ENCODE measurements at regions not wholly inside any gene's neighbourhood (a gene's known extent, or its start where the extent isn't known, plus 50 kb on each side); places are given as distances from the start of the nearest gene placed in this dataset.
"Not testable (repeated sequence)": the region's sequence is repeated elsewhere in the genome, so short reads cannot be mapped to it uniquely, and the experiment has no call there.

DNA sequence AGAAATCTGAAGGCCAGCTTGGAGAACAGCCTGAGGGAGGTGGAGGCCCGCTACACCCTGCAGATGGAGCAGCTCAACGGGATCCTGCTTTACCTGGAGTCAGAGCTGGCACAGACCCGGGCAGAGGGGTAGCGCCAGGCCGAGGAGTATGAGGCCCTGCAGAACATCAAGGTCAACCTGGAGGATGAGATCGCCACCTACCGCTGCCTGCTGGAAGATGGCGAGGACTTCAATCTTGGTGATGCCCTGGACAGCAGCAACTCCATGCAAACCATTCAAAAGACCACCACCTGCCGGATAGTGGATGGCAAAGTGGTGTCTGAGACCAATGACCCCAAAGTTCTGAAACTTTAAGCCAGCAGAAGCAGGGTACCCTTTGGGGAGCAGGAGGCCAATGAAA, 318.4 kb downstream of the ZFHX3 start:
- DNase-seq (ENCODE audit: low spot score) = not testable (repeated sequence)

GRCh38 chr16:72728516-72728915, 319.4 kb downstream of the ZFHX3 start:
- no peak overlapping the region for H3K27ac Mint-ChIP-seq
- no peaks in the 10 kb centered on the region for H3K4me1 Mint-ChIP-seq (ENCODE audit: low read depth)
- no peaks in the 10 kb centered on the region for H3K9me3 Mint-ChIP-seq
- peaks cover 2% of the 10 kb centered on the region for H3K27me3 Mint-ChIP-seq (ENCODE audit: low read depth)
- no peak overlapping the region for H3K4me3 Mint-ChIP-seq
- no peaks in the 10 kb centered on the region for H3K36me3 Mint-ChIP-seq (ENCODE audit: low read depth)
- DNase-seq (ENCODE audit: low spot score) = no peak

More for the DNA sequence above, 318.4 kb downstream of the ZFHX3 start:
- H3K9me3 Mint-ChIP-seq; H3K27ac Mint-ChIP-seq; H3K4me3 Mint-ChIP-seq; H3K27me3 Mint-ChIP-seq (ENCODE audit: low read depth); H3K36me3 Mint-ChIP-seq (ENCODE audit: low read depth); H3K4me1 Mint-ChIP-seq (ENCODE audit: low read depth): not testable (repeated sequence)

- Mint-ChIP-seq H3K27ac (no peak overlapping the region), H3K9me3 (no peaks in the 10 kb centered on the region), H3K4me3 (no peak overlapping the region), H3K4me1 (ENCODE audit: low read depth) (no peaks in the 10 kb centered on the region), H3K27me3 (ENCODE audit: low read depth) (no peaks in the 10 kb centered on the region), H3K36me3 (ENCODE audit: low read depth) (no peaks in the 10 kb centered on the region)
- DNase-seq (ENCODE audit: low spot score) = no peak
Observed at GRCh38 chr16:72727565-72727964, 320.4 kb downstream of the ZFHX3 start.

DNA sequence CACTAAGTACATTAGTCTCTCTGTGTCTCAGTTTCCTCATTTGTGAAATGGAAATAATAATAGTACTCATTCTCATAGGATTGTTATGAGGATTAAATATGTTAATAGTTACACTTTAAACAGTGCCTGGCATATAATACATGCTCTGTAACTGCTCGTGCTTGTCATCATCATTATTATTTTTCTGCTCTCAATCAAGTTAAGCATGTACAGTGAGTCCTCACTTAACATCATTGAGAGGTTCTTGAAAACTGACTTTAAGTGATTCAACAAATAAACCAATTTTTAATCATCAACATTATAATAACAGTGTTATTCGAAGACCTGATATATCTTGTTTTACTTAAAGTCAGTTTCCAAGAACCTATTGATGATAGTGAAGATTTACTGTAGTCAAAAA, 322.3 kb downstream of the ZFHX3 start:
- Mint-ChIP-seq H3K36me3 (ENCODE audit: low read depth) (no peaks in the 10 kb centered on the region), H3K27ac (no peak overlapping the region), H3K4me3 (no peak overlapping the region), H3K27me3 (ENCODE audit: low read depth) (no peaks in the 10 kb centered on the region), H3K9me3 (no peaks in the 10 kb centered on the region), H3K4me1 (ENCODE audit: low read depth) (no peaks in the 10 kb centered on the region)
- DNase-seq (ENCODE audit: low spot score) = no peak

GRCh38 chr16:72723781-72724180, 324.1 kb downstream of the ZFHX3 start:
- H3K4me3 Mint-ChIP-seq = no peak overlapping the region
- H3K9me3 Mint-ChIP-seq = no peaks in the 10 kb centered on the region
- no peak for DNase-seq (ENCODE audit: low spot score)
- H3K27ac Mint-ChIP-seq = no peak overlapping the region
- H3K27me3 Mint-ChIP-seq (ENCODE audit: low read depth) = no peaks in the 10 kb centered on the region
- no peaks in the 10 kb centered on the region for H3K36me3 Mint-ChIP-seq (ENCODE audit: low read depth)
- no peaks in the 10 kb centered on the region for H3K4me1 Mint-ChIP-seq (ENCODE audit: low read depth)

- Mint-ChIP-seq H3K4me1 (ENCODE audit: low read depth) (no peaks in the 10 kb centered on the region), H3K27me3 (ENCODE audit: low read depth) (no peaks in the 10 kb centered on the region), H3K36me3 (ENCODE audit: low read depth) (no peaks in the 10 kb centered on the region), H3K4me3 (no peak overlapping the region), H3K9me3 (no peaks in the 10 kb centered on the region), H3K27ac (no peak overlapping the region)
- DNase-seq (ENCODE audit: low spot score) = no peak
Observed at GRCh38 chr16:72722552-72722951, 325.4 kb downstream of the ZFHX3 start.

- Mint-ChIP-seq H3K27me3 (ENCODE audit: low read depth) (no peaks in the 10 kb centered on the region), H3K27ac (no peak overlapping the region), H3K36me3 (ENCODE audit: low read depth) (no peaks in the 10 kb centered on the region), H3K4me1 (ENCODE audit: low read depth) (no peaks in the 10 kb centered on the region), H3K9me3 (no peaks in the 10 kb centered on the region), H3K4me3 (no peak overlapping the region)
- DNase-seq (ENCODE audit: low spot score) = no peak
Observed at GRCh38 chr16:72721981-72722380, 325.9 kb downstream of the ZFHX3 start.

DNA sequence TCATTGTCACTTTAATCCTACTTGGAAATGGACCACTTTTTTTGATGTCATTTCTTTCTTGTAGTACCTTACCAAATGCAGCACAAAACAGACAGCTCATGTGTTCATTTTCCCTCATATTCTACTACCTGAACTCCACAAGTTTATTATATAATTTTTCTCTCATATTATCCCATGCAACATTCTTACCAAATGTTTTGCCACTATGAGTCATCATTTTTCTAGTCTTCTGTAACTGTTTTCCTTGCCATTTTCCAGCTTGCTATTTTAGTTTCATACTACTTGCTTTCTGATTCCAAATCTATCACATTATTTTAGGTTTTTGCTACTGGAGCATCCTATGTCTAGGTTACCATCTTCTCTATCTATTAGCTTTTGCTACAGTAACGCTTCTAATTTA, 332.7 kb downstream of the ZFHX3 start:
- no peaks in the 10 kb centered on the region for H3K27me3 Mint-ChIP-seq (ENCODE audit: low read depth)
- no peak overlapping the region for H3K27ac Mint-ChIP-seq
- no peak overlapping the region for H3K4me3 Mint-ChIP-seq
- DNase-seq (ENCODE audit: low spot score) = no peak
- H3K4me1 Mint-ChIP-seq (ENCODE audit: low read depth) = no peaks in the 10 kb centered on the region
- H3K9me3 Mint-ChIP-seq = peaks cover 27% of the 10 kb centered on the region
- H3K36me3 Mint-ChIP-seq (ENCODE audit: low read depth) = no peaks in the 10 kb centered on the region

- H3K4me1 Mint-ChIP-seq (ENCODE audit: low read depth) = no peaks in the 10 kb centered on the region
- H3K27ac Mint-ChIP-seq = no peak overlapping the region
- no peaks in the 10 kb centered on the region for H3K36me3 Mint-ChIP-seq (ENCODE audit: low read depth)
- no peak overlapping the region for H3K4me3 Mint-ChIP-seq
- H3K27me3 Mint-ChIP-seq (ENCODE audit: low read depth) = no peaks in the 10 kb centered on the region
- H3K9me3 Mint-ChIP-seq = peaks cover 33% of the 10 kb centered on the region
- DNase-seq (ENCODE audit: low spot score) = no peak
Observed at GRCh38 chr16:72711823-72712222, 336.1 kb downstream of the ZFHX3 start.

- no peaks in the 10 kb centered on the region for H3K4me1 Mint-ChIP-seq (ENCODE audit: low read depth)
- H3K4me3 Mint-ChIP-seq = no peak overlapping the region
- DNase-seq (ENCODE audit: low spot score) = no peak
- no peaks in the 10 kb centered on the region for H3K27me3 Mint-ChIP-seq (ENCODE audit: low read depth)
- peaks cover 7% of the 10 kb centered on the region for H3K9me3 Mint-ChIP-seq
- no peaks in the 10 kb centered on the region for H3K36me3 Mint-ChIP-seq (ENCODE audit: low read depth)
- H3K27ac Mint-ChIP-seq = no peak overlapping the region
Observed at GRCh38 chr16:72705801-72706200, 342.1 kb downstream of the ZFHX3 start.

DNA sequence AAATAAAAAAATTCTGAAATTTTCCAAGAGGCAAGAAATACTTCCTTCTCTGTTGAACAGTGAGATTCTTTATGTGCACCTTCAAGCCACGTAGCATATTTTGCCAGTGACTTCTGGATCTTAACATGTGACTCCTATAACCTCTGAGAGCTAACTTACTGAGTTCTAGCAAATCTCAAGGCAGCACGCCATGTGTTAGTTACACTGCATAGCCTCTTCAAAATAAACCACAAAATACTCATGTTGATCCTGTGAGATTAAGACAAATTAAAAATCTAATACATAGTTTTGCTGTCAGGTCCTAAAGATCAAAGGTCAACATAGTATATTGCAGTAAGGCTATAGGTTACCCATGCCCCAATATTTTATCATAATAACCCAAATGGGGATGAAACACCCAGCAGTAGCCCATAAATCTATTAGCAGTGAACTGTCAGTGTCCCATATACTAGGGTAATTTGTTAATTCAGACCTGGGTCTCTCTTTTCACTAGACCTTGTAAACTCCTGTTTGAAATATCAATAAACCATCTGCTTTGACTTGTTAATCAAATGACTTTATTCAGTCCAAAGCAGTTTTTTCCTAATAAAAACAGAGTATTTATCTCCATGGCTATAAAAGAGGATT, 343.1 kb downstream of the ZFHX3 start:
- H3K9me3 Mint-ChIP-seq = peaks cover 5% of the 10 kb centered on the region
- no peaks in the 10 kb centered on the region for H3K27me3 Mint-ChIP-seq (ENCODE audit: low read depth)
- H3K27ac Mint-ChIP-seq = no peak overlapping the region
- no peak overlapping the region for H3K4me3 Mint-ChIP-seq
- no peaks in the 10 kb centered on the region for H3K4me1 Mint-ChIP-seq (ENCODE audit: low read depth)
- DNase-seq (ENCODE audit: low spot score) = no peak
- no peaks in the 10 kb centered on the region for H3K36me3 Mint-ChIP-seq (ENCODE audit: low read depth)

DNA sequence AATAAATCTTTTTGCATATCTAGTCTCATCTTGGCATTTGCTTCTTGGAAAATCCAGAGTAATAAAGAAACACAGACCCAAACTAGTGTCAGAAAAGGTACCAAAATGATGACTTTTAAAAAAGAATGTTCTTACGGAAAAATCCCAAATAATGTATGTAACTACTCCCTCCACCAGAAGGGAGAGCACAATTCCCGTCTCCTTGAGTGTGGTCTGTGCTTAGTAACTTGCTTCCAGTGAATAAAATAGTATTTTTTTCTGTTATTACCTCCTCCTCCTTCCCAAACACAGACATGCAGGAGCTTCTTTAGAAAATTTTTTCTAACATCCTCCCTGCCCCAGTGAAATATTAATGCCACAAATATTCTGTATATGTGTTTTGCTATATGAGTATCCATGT, 358.1 kb downstream of the ZFHX3 start:
- no peaks in the 10 kb centered on the region for H3K9me3 Mint-ChIP-seq
- no peaks in the 10 kb centered on the region for H3K4me1 Mint-ChIP-seq (ENCODE audit: low read depth)
- H3K27me3 Mint-ChIP-seq (ENCODE audit: low read depth) = no peaks in the 10 kb centered on the region
- H3K36me3 Mint-ChIP-seq (ENCODE audit: low read depth) = no peaks in the 10 kb centered on the region
- no peak overlapping the region for H3K27ac Mint-ChIP-seq
- no peak overlapping the region for H3K4me3 Mint-ChIP-seq
- no peak for DNase-seq (ENCODE audit: low spot score)

DNA sequence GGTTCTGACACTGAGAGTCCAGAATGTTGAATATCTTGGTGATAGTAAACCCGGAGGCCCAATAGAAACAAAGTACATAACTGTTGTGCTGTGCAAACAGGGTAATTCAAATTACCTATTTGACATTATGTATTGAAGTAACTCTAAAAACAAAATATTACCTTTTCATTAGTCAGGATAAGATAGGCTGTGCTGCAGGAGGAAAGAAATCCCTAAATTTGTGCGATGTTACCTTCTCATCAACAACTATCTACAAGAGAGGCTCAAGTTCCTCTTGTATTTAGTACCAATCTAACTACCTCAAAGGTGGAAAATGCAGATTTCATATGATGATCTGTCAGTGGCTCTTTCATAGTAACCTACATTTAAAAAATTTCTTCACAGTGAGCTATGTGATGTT, 367.2 kb downstream of the ZFHX3 start:
- Mint-ChIP-seq H3K36me3 (ENCODE audit: low read depth) (no peaks in the 10 kb centered on the region), H3K4me3 (no peak overlapping the region), H3K9me3 (no peaks in the 10 kb centered on the region), H3K27ac (no peak overlapping the region), H3K4me1 (ENCODE audit: low read depth) (no peaks in the 10 kb centered on the region), H3K27me3 (ENCODE audit: low read depth) (no peaks in the 10 kb centered on the region)
- DNase-seq (ENCODE audit: low spot score) = no peak

GRCh38 chr16:72679856-72680255, 368.1 kb downstream of the ZFHX3 start:
- Mint-ChIP-seq H3K27ac (no peak overlapping the region), H3K9me3 (no peaks in the 10 kb centered on the region), H3K4me3 (no peak overlapping the region), H3K36me3 (ENCODE audit: low read depth) (no peaks in the 10 kb centered on the region), H3K27me3 (ENCODE audit: low read depth) (no peaks in the 10 kb centered on the region), H3K4me1 (ENCODE audit: low read depth) (no peaks in the 10 kb centered on the region)
- DNase-seq (ENCODE audit: low spot score) = no peak

GRCh38 chr16:72677662-72678447, 370.1 kb downstream of the ZFHX3 start:
- Mint-ChIP-seq H3K9me3 (peaks cover 5% of the 10 kb centered on the region), H3K27ac (no peak overlapping the region), H3K27me3 (ENCODE audit: low read depth) (no peaks in the 10 kb centered on the region), H3K4me3 (no peak overlapping the region), H3K36me3 (ENCODE audit: low read depth) (peaks cover 2% of the 10 kb centered on the region), H3K4me1 (ENCODE audit: low read depth) (no peaks in the 10 kb centered on the region)
- DNase-seq (ENCODE audit: low spot score) = no peak
